NCI-H1436 (cell line): ENCODE measurements at regions not wholly inside any gene's neighbourhood (a gene's known extent, or its start where the extent isn't known, plus 50 kb on each side); places are given as distances from the start of the nearest gene placed in this dataset.
"Not testable (repeated sequence)": the region's sequence is repeated elsewhere in the genome, so short reads cannot be mapped to it uniquely, and the experiment has no call there.

Source experiments
- DNase-seq: peaks from one replicate; lab custom pipeline; 2025; lab: John Stamatoyannopoulos, UW

DNA sequence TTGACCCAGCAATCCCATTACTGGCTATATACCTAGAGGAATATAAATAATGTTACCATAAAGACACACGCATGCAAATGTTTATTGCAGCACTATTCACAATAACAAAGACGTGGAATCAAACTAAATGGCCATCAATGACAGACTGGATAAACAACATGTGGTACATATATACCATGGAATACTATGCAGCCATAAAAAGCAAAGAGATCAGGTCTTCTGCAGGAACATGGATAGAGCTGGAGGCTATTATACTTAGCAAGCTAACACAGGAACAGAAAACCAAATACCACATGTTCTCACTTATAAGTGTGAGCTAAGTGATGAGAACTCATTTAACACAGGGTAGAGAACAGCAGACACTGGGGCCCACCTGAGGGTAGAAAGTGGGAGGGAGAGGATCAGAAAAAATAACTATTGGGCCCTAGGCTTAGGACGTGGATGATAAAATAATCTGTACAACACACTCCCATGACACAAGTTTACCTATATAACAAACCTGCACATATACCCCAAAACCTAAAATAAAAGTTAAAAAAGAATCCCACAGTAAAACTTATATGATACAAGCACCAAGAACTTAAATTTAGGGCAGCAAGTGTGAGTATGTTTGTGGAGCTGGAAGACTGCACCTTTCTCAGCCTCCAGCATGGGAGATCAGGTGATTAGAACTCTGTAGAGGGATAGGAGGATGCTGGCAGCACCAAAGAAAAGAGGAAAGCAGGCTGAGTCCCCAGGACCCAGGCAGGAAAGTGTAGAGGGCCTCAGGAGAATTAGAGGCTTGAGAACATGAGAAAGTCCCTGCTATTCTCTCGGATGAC, 320.8 kb upstream of the USP24 start:
- DNase-seq: no peak

GRCh38 chr1:55534565-55535121, 319.5 kb upstream of the USP24 start:
- DNase-seq: no peak

GRCh38 chr1:55531644-55532043, 316.5 kb upstream of the USP24 start:
- DNase-seq: no peak

DNA sequence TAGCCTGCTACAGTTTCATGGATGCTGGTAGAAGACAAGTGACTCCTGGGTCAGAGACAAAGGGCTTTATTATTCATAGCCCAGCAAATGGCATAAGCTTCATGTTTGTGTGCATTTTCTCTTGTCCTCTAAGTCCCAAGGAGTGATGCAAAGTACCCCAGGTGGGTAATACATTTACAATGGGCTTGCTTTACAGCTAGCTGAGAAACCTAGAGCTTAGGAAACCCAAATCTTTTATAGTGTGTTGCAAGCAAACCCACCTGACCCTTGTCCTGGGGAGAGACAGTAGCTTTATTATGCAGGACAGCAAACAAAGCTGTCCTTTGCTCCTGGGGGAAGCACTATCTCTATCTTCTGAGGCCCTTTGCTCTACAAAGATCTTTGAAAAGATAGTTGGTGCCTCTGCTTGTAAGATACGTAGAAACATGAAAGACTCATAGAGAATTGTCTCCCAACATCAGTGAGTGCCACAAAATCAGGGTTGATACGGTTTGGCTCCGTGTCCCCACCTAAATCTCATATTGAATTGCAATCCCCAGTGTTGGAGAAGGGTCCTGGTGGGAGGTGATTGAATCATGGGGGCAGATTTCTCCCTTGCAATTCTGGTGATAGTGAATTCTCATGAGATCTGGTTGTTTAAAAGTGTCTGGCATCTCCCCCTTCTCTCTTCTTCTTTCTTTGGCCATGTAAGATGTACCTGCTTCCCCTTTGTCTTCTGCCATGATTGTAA, 315.8 kb upstream of the USP24 start:
- no peak for DNase-seq

GRCh38 chr1:55529017-55529416, 313.9 kb upstream of the USP24 start:
- DNase-seq: no peak

- no peak for DNase-seq
Measured at GRCh38 chr1:55527831-55528230, 312.7 kb upstream of the USP24 start.

- DNase-seq: no peak
Measured at GRCh38 chr1:55526716-55527115, 311.6 kb upstream of the USP24 start.

GRCh38 chr1:55524006-55524405, 308.8 kb upstream of the USP24 start:
- DNase-seq: no peak

DNA sequence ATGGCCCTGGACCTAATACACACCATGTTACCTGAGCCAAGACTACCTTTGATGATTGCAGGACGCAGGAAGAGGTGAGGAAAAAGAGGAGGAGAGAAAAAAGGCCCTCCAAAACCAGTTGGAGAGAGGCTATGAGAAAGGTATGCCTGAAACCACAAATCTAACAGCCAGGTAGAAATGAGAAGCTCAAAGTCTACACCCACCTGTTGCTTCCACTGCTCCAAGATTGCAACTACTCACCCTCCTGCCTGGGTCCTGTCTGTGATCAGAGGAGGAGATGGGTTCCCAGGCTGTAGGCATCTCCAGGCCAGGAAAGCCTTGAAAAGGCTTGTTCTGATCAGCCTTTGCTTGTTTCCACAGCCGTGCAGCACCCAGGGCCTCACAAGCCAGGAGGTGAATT, 307.8 kb upstream of the USP24 start:
- no peak for DNase-seq

DNA sequence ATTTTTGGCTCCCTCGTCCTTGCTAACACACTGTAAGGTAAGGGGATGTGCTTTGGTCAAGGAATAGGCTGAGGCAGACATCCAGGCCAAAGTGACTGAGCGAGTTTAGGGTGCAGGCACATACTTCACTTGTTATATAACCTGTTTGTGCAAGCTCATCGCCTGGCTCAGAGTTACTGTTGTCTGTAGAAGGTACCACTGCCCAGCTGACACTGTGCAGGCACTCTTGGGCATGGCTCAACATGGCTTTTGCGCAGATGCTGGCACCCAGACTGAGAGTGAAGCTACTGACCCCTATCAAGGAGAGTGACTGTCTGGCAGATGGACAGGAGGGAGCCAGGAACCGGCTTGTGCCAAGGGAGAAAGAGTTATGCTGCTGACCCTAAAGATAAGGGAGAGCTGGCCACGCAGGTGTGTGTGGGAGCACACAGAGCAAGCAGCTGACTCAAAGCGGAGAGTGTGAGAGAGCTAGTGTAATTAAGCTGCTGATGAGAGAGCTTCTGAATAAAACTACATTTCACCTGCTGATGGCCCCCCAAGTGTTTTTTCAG, 307.3 kb upstream of the USP24 start:
- no peak for DNase-seq

GRCh38 chr1:55520861-55521260, 305.7 kb upstream of the USP24 start:
- no peak for DNase-seq

- no peak for DNase-seq
Measured at GRCh38 chr1:55519937-55520683, 304.9 kb upstream of the USP24 start.

DNA sequence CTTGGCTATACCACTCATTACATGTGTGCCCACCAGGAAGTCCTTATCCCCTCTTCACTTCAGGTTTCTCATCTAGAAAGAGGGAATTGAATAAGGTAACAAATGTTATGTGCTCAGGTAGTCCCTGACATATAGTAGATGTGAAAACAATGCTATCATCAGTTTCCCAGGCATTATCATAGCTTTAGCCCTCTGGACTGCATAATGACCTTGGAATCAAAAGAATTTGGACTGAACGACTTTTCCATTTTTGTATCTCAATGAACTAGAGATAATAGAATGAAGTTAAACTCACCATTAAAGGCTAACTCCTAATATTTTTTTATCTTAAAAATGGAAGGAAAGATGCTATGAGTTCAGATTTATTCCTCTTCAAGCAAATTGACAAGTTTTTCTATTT, 304.1 kb upstream of the USP24 start:
- DNase-seq: no peak

- no peak for DNase-seq
Measured at GRCh38 chr1:55517036-55517435, 301.9 kb upstream of the USP24 start.

- DNase-seq: not testable (repeated sequence)
Measured at GRCh38 chr1:55514571-55514970, 299.4 kb upstream of the USP24 start.

DNA sequence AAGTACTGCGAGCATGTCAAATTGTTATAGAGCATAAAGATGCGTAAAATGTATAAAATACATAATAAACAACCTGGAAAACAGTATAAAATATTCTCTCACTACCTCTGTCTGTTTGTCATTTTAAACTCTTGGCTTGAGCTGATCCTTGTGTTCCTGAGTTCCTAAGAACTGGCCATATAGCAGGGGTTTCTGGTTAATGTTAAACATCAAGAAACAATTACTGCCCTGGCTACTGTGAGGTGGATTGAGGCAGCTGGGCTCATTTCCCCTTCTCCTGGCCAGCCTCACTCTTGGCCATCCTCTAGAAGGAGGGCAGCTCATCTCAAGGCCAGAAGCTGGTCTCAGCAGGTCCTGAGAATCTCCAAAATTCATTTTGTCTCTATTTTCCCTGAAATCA, 297.3 kb upstream of the USP24 start:
- DNase-seq: no peak

- DNase-seq: no peak
Measured at GRCh38 chr1:55507578-55507931, 292.4 kb upstream of the USP24 start.

DNA sequence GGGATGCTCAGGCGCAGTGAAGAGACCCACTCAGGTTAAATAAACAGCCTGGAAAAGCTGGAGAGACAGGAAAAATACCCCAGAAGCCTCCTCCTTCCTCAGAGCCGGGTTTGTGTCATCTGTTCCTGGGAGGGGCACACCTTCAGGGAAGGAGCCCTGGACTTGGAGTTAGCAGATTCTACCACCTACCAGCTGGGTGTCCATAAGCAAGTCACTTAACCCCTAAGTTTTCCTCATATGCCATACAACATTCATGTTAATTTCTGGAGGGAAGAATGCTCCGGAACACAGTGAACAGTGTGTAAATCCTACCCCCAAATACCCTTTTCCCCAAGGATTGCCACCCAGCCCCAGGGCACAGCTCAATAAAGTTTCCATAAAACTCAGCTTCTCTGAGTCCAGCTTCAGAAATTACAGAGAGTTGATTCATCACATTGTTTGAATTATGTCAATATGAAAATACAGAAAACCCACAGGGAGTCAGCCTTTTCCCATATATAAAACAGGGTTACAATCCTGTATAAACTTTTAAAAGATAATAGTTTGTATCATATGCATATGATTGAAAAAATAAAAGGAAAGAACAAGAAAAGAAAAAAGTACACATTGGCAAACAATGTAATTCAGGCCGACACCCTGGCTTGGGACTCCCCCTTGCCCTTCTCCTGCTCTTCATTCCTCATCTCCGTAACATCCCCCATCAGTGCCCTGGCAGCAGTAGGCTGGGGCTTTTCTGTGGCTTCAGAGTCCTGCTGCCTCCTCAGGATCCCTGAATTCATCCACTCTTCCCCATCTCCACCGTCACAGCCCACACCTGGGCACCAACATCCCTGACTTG, 291.8 kb upstream of the USP24 start:
- DNase-seq: no peak

DNA sequence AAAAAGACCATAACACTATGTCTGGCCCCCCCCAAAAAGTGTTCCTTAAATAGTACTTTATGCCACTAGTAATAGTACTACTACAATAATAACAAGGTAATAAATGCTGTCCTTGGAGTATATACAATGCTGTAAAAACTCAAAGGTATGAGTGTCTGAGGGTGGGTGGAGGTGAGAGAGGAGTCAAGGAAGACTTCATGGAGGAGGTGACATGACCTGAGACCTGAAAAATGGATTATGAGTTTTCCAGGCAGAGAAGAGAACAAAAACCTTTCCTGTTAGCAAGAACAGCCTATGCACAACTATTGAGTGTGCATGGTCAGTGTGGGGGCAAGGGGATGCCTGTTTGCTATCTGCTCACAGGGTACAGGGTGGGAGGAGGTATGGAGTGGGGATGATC, 290.2 kb upstream of the USP24 start:
- DNase-seq: no peak

GRCh38 chr1:55504306-55504731, 289.2 kb upstream of the USP24 start:
- peak; percentile 9 for DNase-seq

DNA sequence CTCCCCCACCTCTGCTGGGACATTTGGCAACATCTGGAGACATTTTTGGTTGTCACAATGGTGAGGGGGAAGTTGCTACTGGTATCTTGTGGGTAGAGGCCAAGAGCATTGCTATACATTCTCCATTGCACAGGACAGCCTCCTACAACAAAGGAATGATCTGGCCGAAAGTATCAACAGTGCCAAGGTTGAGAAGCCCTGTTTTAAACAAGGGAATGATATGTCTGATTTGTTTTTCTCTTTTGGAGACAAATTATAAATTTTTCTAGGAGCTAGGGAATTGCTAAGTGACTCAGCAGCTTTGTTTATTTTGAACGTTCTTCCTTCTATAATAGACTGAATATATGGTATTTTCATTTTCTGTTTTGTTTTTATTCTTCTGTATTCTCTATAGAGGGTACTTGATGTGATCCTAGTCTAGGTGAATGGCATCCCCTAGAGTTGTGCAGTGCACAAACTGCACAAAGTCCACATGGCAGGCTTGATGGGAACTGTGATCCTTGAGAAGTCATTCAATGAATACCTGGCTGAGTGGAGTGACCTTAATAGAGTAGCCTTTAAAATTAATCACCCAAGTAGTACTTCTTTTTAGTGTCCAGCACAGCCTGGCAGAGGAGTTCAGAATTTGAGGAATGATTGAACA, 288.6 kb upstream of the USP24 start:
- DNase-seq: no peak
